CD14-positive monocyte (primary cell): ENCODE measurements at regions not wholly inside any gene's neighbourhood (a gene's known extent, or its start where the extent isn't known, plus 50 kb on each side); places are given as distances from the start of the nearest gene placed in this dataset.
"Not testable (repeated sequence)": the region's sequence is repeated elsewhere in the genome, so short reads cannot be mapped to it uniquely, and the experiment has no call there.

ENCODE experiments used
- DNase-seq, 3 donors: peaks; one replicate each; pipeline ENCODE4 v3.0.0-alpha.2; 2011 to 2022
- H2AFZ ChIP-seq: 2 replicates; pipeline ENCODE4 v1.6.0; 2012; ENCODE audit warnings: mild to moderate bottlenecking, low read depth, low read length, inconsistent platforms; ENCODE audit not compliant: insufficient read depth, poor library complexity, severe bottlenecking
- H3K27ac ChIP-seq, 2 donors: 1 replicate in 1 of 2; 2 replicates in 1 of 2; pipeline ENCODE4 v1.5.1; 2012 to 2013; ENCODE audit warnings: low read length in 2 of 2, control low read depth in 1 of 2, inconsistent platforms in 1 of 2, low read depth in 1 of 2, mild to moderate bottlenecking in 1 of 2
- H3K27me3 ChIP-seq, 2 donors: one replicate each; pipeline versions ENCODE4 v1.6.0 to v1.6.1; 2011 to 2013; ENCODE audit warnings: low read length in 2 of 2; ENCODE audit not compliant: control insufficient read depth in 2 of 2, insufficient read depth in 2 of 2
- H3K36me3 ChIP-seq, 2 donors: replicated peaks in 1 of 2; 1 replicate in 1 of 2; 2 replicates in 1 of 2; pipeline versions ENCODE4 v1.5.1 to v1.6.1; 2012 to 2013; ENCODE audit warnings: low read length in 2 of 2, control low read depth in 1 of 2, inconsistent platforms in 1 of 2, mild to moderate bottlenecking in 1 of 2; ENCODE audit not compliant: insufficient read depth in 2 of 2, control insufficient read depth in 1 of 2
- H3K4me1 ChIP-seq, 2 donors: 1 replicate in 1 of 2; 2 replicates in 1 of 2; pipeline versions ENCODE4 v1.5.1 to v1.6.1; 2012 to 2013; ENCODE audit warnings: low read length in 2 of 2, control low read depth in 1 of 2, inconsistent platforms in 1 of 2, mild to moderate bottlenecking in 1 of 2, moderate library complexity in 1 of 2; ENCODE audit not compliant: insufficient read depth in 2 of 2, control insufficient read depth in 1 of 2
- H3K4me2 ChIP-seq: replicated peaks from 2 replicates; pipeline ENCODE3; 2012; ENCODE audit warnings: low read length, moderate library complexity, mild to moderate bottlenecking; ENCODE audit not compliant: poor library complexity, severe bottlenecking; ENCODE audit errors: extremely low read depth
- H3K4me3 ChIP-seq, 3 experiments: fragments of 200-600 bp in 1 of 3; sonication (generic) in 1 of 3; replicated peaks in 1 of 3; 1 replicate in 2 of 3; 2 replicates in 1 of 3; pipeline ENCODE4 v1.5.1; 2011 to 2013; ENCODE audit warnings: low read length in 3 of 3, mild to moderate bottlenecking in 3 of 3, control low read depth in 2 of 3, low read depth in 2 of 3, inconsistent platforms in 1 of 3, moderate library complexity in 1 of 3
- H3K79me2 ChIP-seq: 2 replicates; pipeline ENCODE4 v1.6.0; 2012; ENCODE audit warnings: mild to moderate bottlenecking, control low read depth, inconsistent platforms, low read length, moderate library complexity; ENCODE audit not compliant: insufficient read depth
- H3K9ac ChIP-seq: 2 replicates; pipeline ENCODE4 v1.6.0; 2017; ENCODE audit warnings: low read length, mild to moderate bottlenecking; ENCODE audit not compliant: insufficient read depth, poor library complexity, severe bottlenecking
- H3K9me3 ChIP-seq, 2 donors: replicated peaks in 1 of 2; 1 replicate in 1 of 2; 2 replicates in 1 of 2; pipeline versions ENCODE4 v1.5.1 to v1.6.1; 2012 to 2013; ENCODE audit warnings: low read length in 2 of 2, control low read depth in 1 of 2; ENCODE audit not compliant: control insufficient read depth in 1 of 2, insufficient read depth in 1 of 2
- H4K20me1 ChIP-seq: 2 replicates; pipeline ENCODE4 v1.6.0; 2012; ENCODE audit warnings: mild to moderate bottlenecking, low read length, control low read depth, moderate library complexity; ENCODE audit not compliant: insufficient read depth
- H3K27ac Mint-ChIP-seq, 7 donors: one replicate each; pipeline ENCODE4 v1.8.0; 2020; ENCODE audit warnings: mild to moderate bottlenecking in 7 of 7, mixed read lengths in 7 of 7, moderate library complexity in 6 of 7, inconsistent platforms in 2 of 7
- H3K27me3 Mint-ChIP-seq, 3 donors: one replicate each; pipeline ENCODE4 v1.8.0; 2021 to 2022; ENCODE audit warnings: low read depth in 3 of 3, mild to moderate bottlenecking in 3 of 3, mixed read lengths in 3 of 3, moderate library complexity in 3 of 3, inconsistent platforms in 1 of 3
- H3K36me3 Mint-ChIP-seq, 2 donors: one replicate each; pipeline ENCODE4 v1.8.0; 2020; ENCODE audit warnings: mixed read lengths in 2 of 2, inconsistent platforms in 1 of 2, mild to moderate bottlenecking in 1 of 2
- H3K4me1 Mint-ChIP-seq: one replicate; pipeline ENCODE4 v1.8.0; 2020; ENCODE audit warnings: mild to moderate bottlenecking, mixed read lengths
- H3K4me3 Mint-ChIP-seq, 2 donors: one replicate each; pipeline ENCODE4 v1.8.0; 2020; ENCODE audit warnings: mild to moderate bottlenecking in 2 of 2, mixed read lengths in 2 of 2, moderate library complexity in 1 of 2
- H3K9me3 Mint-ChIP-seq, 7 donors: one replicate each; pipeline ENCODE4 v1.8.0; 2020 to 2022; ENCODE audit warnings: mixed read lengths in 7 of 7, mild to moderate bottlenecking in 6 of 7, moderate library complexity in 6 of 7, inconsistent platforms in 2 of 7
- CTCF ChIP-seq: fragments of 200-600 bp; IDR thresholded peaks from one replicate; pipeline ENCODE4 v1.8.0; 2022; ENCODE audit warnings: antibody characterized with exemption, mild to moderate bottlenecking
- WGBS: methylation state at CpG from one replicate; pipeline ENCODE4 v1.1.5; 2013; ENCODE audit warnings: missing lambda C conversion rate; ENCODE audit not compliant: insufficient coverage; 5-methylcytosine and 5-hydroxymethylcytosine counted together
- intact Hi-C, 2 donors: fragments of 100-400 bp; cut with micrococcal nuclease; formaldehyde crosslinking; loops; one replicate each; pipeline versions ENCODE4 v1.15.0 to v1.15.1; 2023

GRCh38 chr13:44848920-44849676, 140.2 kb downstream of the NUFIP1 start:
- Histone ChIP-seq H3K9ac (no peak overlapping the region), H2AFZ (no peak overlapping the region), H3K79me2 (no peaks in the 10 kb centered on the region), H3K4me2 (no peak overlapping the region), H3K27me3 (no peaks in the 10 kb centered on the region), H4K20me1 (no peaks in the 10 kb centered on the region), H3K36me3 (no peaks in the 10 kb centered on the region), H3K27ac (no peak overlapping the region), H3K9me3 (no peaks in the 10 kb centered on the region), H3K4me1 (no peaks in the 10 kb centered on the region), H3K4me3 (no peak overlapping the region)
- WGBS = 94% methylated on average over 9 of the region's 11 CpGs
- no peaks in the 10 kb centered on the region for H3K36me3 Mint-ChIP-seq
- DNase-seq = no peak
- peaks cover 1% of the 10 kb centered on the region for H3K4me1 Mint-ChIP-seq
- no peak overlapping the region for H3K4me3 Mint-ChIP-seq
- peaks cover 0 to 2% (median 0%) of the 10 kb centered on the region in 7 donors for H3K9me3 Mint-ChIP-seq
- no peak overlapping the region for H3K27ac Mint-ChIP-seq
- no peak for TF ChIP-seq CTCF
- H3K27me3 Mint-ChIP-seq = peaks cover 0 to 11% (median 8%) of the 10 kb centered on the region in 3 donors
- intact Hi-C loops = no loop called here

GRCh38 chr13:44845281-44846058, 143.8 kb downstream of the NUFIP1 start:
- H4K20me1 ChIP-seq, H3K36me3 ChIP-seq, H3K79me2 ChIP-seq, H3K36me3 Mint-ChIP-seq, H2AFZ ChIP-seq, DNase-seq, H3K4me2 ChIP-seq, H3K9ac ChIP-seq, intact Hi-C loops, H3K4me3 Mint-ChIP-seq, H3K9me3 Mint-ChIP-seq, H3K4me3 ChIP-seq, H3K27ac ChIP-seq, H3K27ac Mint-ChIP-seq, H3K27me3 ChIP-seq, H3K9me3 ChIP-seq: not testable (repeated sequence)
- H3K4me1 Mint-ChIP-seq = peaks cover 28% of the 10 kb centered on the region
- peaks cover 12 to 24% of the 10 kb centered on the region in 2 donors for H3K4me1 ChIP-seq
- H3K27me3 Mint-ChIP-seq = peaks cover 5 to 16% (median 12%) of the 10 kb centered on the region in 3 donors
- WGBS = 71% methylated on average over 4 of the region's 11 CpGs
